HEK293T (cell line): ENCODE measurements at regions not wholly inside any gene's neighbourhood (a gene's known extent, or its start where the extent isn't known, plus 50 kb on each side); places are given as distances from the start of the nearest gene placed in this dataset.

ENCODE experiments used
- ARNT ChIP-seq: fragments of 450-650 bp; IDR thresholded peaks from 2 replicates; pipeline ENCODE4 v1.6.1; 2017; ENCODE audit warnings: mild to moderate bottlenecking
- BHLHE40 ChIP-seq: fragments of 450-650 bp; IDR thresholded peaks from 2 replicates; pipeline ENCODE4 v1.6.1; 2016; ENCODE audit warnings: mild to moderate bottlenecking, moderate library complexity, borderline replicate concordance
- ELF4 ChIP-seq: fragments of 450-650 bp; IDR thresholded peaks from 2 replicates; pipeline ENCODE4 v1.6.1; 2017; ENCODE audit warnings: antibody characterized with exemption
- FOXA1 ChIP-seq: fragments of 450-650 bp; IDR thresholded peaks from 2 replicates; pipeline ENCODE4 v1.6.1; 2016; ENCODE audit warnings: mild to moderate bottlenecking
- FOXK2 ChIP-seq: fragments of 450-650 bp; IDR thresholded peaks from 2 replicates; pipeline ENCODE4 v1.6.1; 2016; ENCODE audit warnings: mild to moderate bottlenecking
- FOXM1 ChIP-seq: fragments of 450-650 bp; IDR thresholded peaks from 2 replicates; pipeline ENCODE4 v1.6.1; 2017; ENCODE audit warnings: mild to moderate bottlenecking, borderline replicate concordance
- HDGF ChIP-seq: fragments of 450-650 bp; IDR thresholded peaks from 2 replicates; pipeline ENCODE4 v1.6.1; 2017; ENCODE audit warnings: antibody characterized with exemption, borderline replicate concordance
- LEF1 ChIP-seq: fragments of 450-650 bp; IDR thresholded peaks from 2 replicates; pipeline ENCODE4 v1.6.1; 2017; ENCODE audit warnings: mild to moderate bottlenecking, borderline replicate concordance
- NFRKB ChIP-seq: fragments of 450-650 bp; IDR thresholded peaks from 2 replicates; pipeline ENCODE4 v1.6.1; 2016; ENCODE audit warnings: mild to moderate bottlenecking, moderate library complexity
- SP1 ChIP-seq: fragments of 450-650 bp; IDR thresholded peaks from 2 replicates; pipeline ENCODE4 v1.6.1; 2017
- SUZ12 ChIP-seq: fragments of 450-650 bp; IDR thresholded peaks from 2 replicates; pipeline ENCODE4 v1.6.1; 2016; ENCODE audit warnings: mild to moderate bottlenecking
- TARDBP ChIP-seq: fragments of 450-650 bp; IDR thresholded peaks from 2 replicates; pipeline ENCODE4 v1.6.1; 2016
- ZNF384 ChIP-seq: fragments of 450-650 bp; IDR thresholded peaks from 2 replicates; pipeline ENCODE4 v1.6.1; 2016

GRCh38 chr13:50080203-50080910 lies 65.1 kb downstream of the KCNRG start:
- no peak for TF ChIP-seq FOXM1
- TF ChIP-seq LEF1: no peak
- no peak for TF ChIP-seq HDGF
- no peak for TF ChIP-seq FOXA1
- no peak for TF ChIP-seq ELF4
- no peak for TF ChIP-seq SUZ12
- TF ChIP-seq SP1: no peak
- TF ChIP-seq NFRKB: no peak
- TF ChIP-seq ZNF384: 0 out of 2 replicates have a peak, but pooled peaks have one; percentile 32
- TF ChIP-seq TARDBP: no peak
- TF ChIP-seq FOXK2: no peak
- TF ChIP-seq ARNT: no peak
- TF ChIP-seq BHLHE40: no peak
